ENCODE measurements at regions not wholly inside any gene's neighbourhood (a gene's known extent, or its start where the extent isn't known, plus 50 kb on each side); places are given as distances from the start of the nearest gene placed in this dataset.
A peak's percentile ranks its signal among the peaks of the same experiment; 100 is the strongest.
"Not testable (repeated sequence)": the region's sequence is repeated elsewhere in the genome, so short reads cannot be mapped to it uniquely, and the experiment has no call there.

GRCh38 chr1:121051161-121051790 is 132.9 kb downstream of the FAM72B start:
- not testable (repeated sequence) for DNase-seq (ENCODE audit: low read depth)

GRCh38 chr1:121052081-121052660 is 132.0 kb downstream of the FAM72B start:
- not testable (repeated sequence) for DNase-seq (ENCODE audit: low read depth)

GRCh38 chr1:121054928-121055327 is 129.2 kb downstream of the FAM72B start:
- not testable (repeated sequence) for DNase-seq (ENCODE audit: low read depth)

GRCh38 chr1:121066925-121067324 is 117.2 kb downstream of the FAM72B start:
- not testable (repeated sequence) for DNase-seq (ENCODE audit: low read depth)

- DNase-seq (ENCODE audit: low read depth): not testable (repeated sequence)
Measured at GRCh38 chr1:121068738-121069499, 115.2 kb downstream of the FAM72B start.

GRCh38 chr1:121073852-121074251 is 110.3 kb downstream of the FAM72B start:
- not testable (repeated sequence) for DNase-seq (ENCODE audit: low read depth)

GRCh38 chr1:121075254-121075805 is 108.8 kb downstream of the FAM72B start:
- DNase-seq (ENCODE audit: low read depth): not testable (repeated sequence)

- not testable (repeated sequence) for DNase-seq (ENCODE audit: low read depth)
Measured at GRCh38 chr1:121076674-121077073, 107.5 kb downstream of the FAM72B start.

GRCh38 chr1:121079655-121080054 is 104.5 kb downstream of the FAM72B start:
- not testable (repeated sequence) for DNase-seq (ENCODE audit: low read depth)

- DNase-seq (ENCODE audit: low read depth): not testable (repeated sequence)
Measured at GRCh38 chr1:121080197-121080903, 103.8 kb downstream of the FAM72B start.

GRCh38 chr1:121080904-121081264 is 103.3 kb downstream of the FAM72B start:
- not testable (repeated sequence) for DNase-seq (ENCODE audit: low read depth)

- DNase-seq (ENCODE audit: low read depth): not testable (repeated sequence)
Measured at GRCh38 chr1:121081625-121082199, 102.4 kb downstream of the FAM72B start.

- not testable (repeated sequence) for DNase-seq (ENCODE audit: low read depth)
Measured at GRCh38 chr1:121082995-121083394, 101.1 kb downstream of the FAM72B start.

- DNase-seq (ENCODE audit: low read depth): not testable (repeated sequence)
Measured at GRCh38 chr1:121086249-121086648, 97.9 kb downstream of the FAM72B start.

- DNase-seq (ENCODE audit: low read depth): not testable (repeated sequence)
Measured at GRCh38 chr1:121087221-121087620, 96.9 kb downstream of the FAM72B start.

GRCh38 chr1:121088568-121088967 is 95.6 kb downstream of the FAM72B start:
- not testable (repeated sequence) for DNase-seq (ENCODE audit: low read depth)

GRCh38 chr1:121092329-121092968 is 91.7 kb downstream of the FAM72B start:
- DNase-seq (ENCODE audit: low read depth): not testable (repeated sequence)

- DNase-seq (ENCODE audit: low read depth): not testable (repeated sequence)
Measured at GRCh38 chr1:121095014-121095413, 89.1 kb downstream of the FAM72B start.

- DNase-seq (ENCODE audit: low read depth): peak; percentile 78
Measured at GRCh38 chr1:121097127-121097866, 86.8 kb downstream of the FAM72B start.

GRCh38 chr1:121097867-121098215 is 86.3 kb downstream of the FAM72B start:
- DNase-seq (ENCODE audit: low read depth): not testable (repeated sequence)
